Hepatocyte (in vitro differentiated cells): ENCODE measurements at regions not wholly inside any gene's neighbourhood (a gene's known extent, or its start where the extent isn't known, plus 50 kb on each side); places are given as distances from the start of the nearest gene placed in this dataset.
A peak's percentile ranks its signal among the peaks of the same experiment; 100 is the strongest.
"Not testable (repeated sequence)": the region's sequence is repeated elsewhere in the genome, so short reads cannot be mapped to it uniquely, and the experiment has no call there.

ENCODE experiments used
- DNase-seq: peaks from one replicate; pipeline ENCODE4 v3.0.0-alpha.2; 2016; ENCODE audit warnings: low spot score
- H2AFZ ChIP-seq: fragments of 200-600 bp; sonication (generic); 2 replicates; pipeline ENCODE4 v1.6.0; 2016; ENCODE audit warnings: antibody characterized with exemption, mild to moderate bottlenecking
- H3K27ac ChIP-seq: fragments of 200-600 bp; sonication (generic); 2 replicates; pipeline ENCODE4 v1.5.1; 2016; ENCODE audit warnings: mild to moderate bottlenecking
- H3K27me3 ChIP-seq: fragments of 200-600 bp; sonication (generic); 2 replicates; pipeline ENCODE4 v1.6.1; 2016
- H3K36me3 ChIP-seq: fragments of 200-600 bp; sonication (generic); replicated peaks from 2 replicates; pipeline ENCODE4 v1.5.1; 2016; ENCODE audit warnings: low read depth; ENCODE audit not compliant: insufficient read depth
- H3K4me1 ChIP-seq: fragments of 200-600 bp; sonication (generic); 2 replicates; pipeline ENCODE4 v1.5.1; 2016; ENCODE audit warnings: mild to moderate bottlenecking, moderate library complexity; ENCODE audit not compliant: insufficient read depth
- H3K4me2 ChIP-seq: fragments of 200-600 bp; sonication (generic); 2 replicates; pipeline ENCODE4 v1.6.0; 2016
- H3K4me3 ChIP-seq: fragments of 200-600 bp; sonication (generic); 2 replicates; pipeline ENCODE4 v1.5.1; 2016; ENCODE audit warnings: mild to moderate bottlenecking
- H3K79me2 ChIP-seq: fragments of 200-600 bp; sonication (generic); 2 replicates; pipeline ENCODE4 v1.6.0; 2017; ENCODE audit warnings: mild to moderate bottlenecking
- H3K9me2 ChIP-seq: fragments of 200-600 bp; sonication (generic); replicated peaks from 2 replicates; pipeline ENCODE4 v1.6.0; 2017; ENCODE audit warnings: mild to moderate bottlenecking; ENCODE audit not compliant: insufficient read depth
- H3K9me3 ChIP-seq: fragments of 200-600 bp; sonication (generic); 2 replicates; pipeline ENCODE4 v1.5.1; 2016; ENCODE audit warnings: low read depth, mild to moderate bottlenecking
- H4K20me1 ChIP-seq: fragments of 200-600 bp; sonication (generic); 2 replicates; pipeline ENCODE4 v1.6.0; 2016; ENCODE audit warnings: mild to moderate bottlenecking; ENCODE audit not compliant: insufficient read depth, poor library complexity, severe bottlenecking
- EZH2 ChIP-seq: fragments of 200-600 bp; sonication (generic); IDR thresholded peaks from 2 replicates; pipeline ENCODE4 v1.6.1; 2016; ENCODE audit warnings: antibody characterized with exemption, mild to moderate bottlenecking, borderline replicate concordance
- EZH2phosphoT487 ChIP-seq: fragments of 200-600 bp; sonication (generic); IDR thresholded peaks from one replicate; pipeline ENCODE4 v1.6.1; 2018; ENCODE audit warnings: antibody characterized with exemption, mild to moderate bottlenecking, low read depth, moderate library complexity; ENCODE audit not compliant: unreplicated experiment, severe bottlenecking
- WGBS: methylation state at CpG from one replicate; pipeline ENCODE4 v1.1.6; 2016; ENCODE audit warnings: low lambda C conversion rate; ENCODE audit errors: missing lambda C conversion rate; 5-methylcytosine and 5-hydroxymethylcytosine counted together
- TF ChIP-seq, protein P1 (sequence below): fragments of 200-600 bp; sonication (generic); IDR thresholded peaks from 2 replicates; pipeline ENCODE4 v1.5.1; 2016; ENCODE audit warnings: antibody characterized with exemption, mild to moderate bottlenecking; ENCODE audit not compliant: poor library complexity

DNA sequence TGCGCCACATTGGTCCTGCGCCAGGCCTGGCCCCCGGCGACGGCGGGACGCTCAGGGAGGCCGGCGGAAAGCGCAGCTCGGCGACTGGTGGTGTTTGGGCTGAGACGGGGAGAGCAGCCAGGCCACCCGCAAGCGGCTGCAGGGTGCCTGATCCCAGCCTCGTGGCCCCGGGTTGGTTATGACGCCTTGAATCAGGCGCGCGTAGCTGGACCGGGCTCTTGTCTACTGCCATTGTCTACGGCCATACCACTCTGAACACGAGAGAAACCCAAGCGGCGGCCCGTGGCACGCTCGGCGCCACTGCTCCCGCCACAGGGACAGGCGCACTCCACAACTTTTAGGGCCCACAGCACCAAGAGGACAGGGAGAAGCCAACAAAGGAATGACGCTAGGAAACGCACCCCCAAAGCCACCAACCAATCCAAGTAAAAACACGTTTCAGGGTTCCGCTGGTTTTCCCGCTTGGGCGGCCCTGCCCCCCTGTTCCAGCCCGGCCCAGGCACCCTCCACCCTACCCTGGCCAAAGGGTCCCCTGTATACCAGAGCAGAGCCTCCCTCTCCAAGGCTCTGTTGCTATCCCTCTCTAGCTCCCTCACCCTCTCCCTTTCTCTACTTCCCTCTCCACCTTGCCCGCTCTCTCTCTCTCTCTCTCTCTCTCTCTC, 1849.3 kb upstream of the DEFB115 start:
- Histone ChIP-seq H3K79me2 (no peaks in the 10 kb centered on the region), H3K4me3 (no peak overlapping the region)
- 84% methylated on average over 33 of the region's 40 CpGs for WGBS

DNA sequence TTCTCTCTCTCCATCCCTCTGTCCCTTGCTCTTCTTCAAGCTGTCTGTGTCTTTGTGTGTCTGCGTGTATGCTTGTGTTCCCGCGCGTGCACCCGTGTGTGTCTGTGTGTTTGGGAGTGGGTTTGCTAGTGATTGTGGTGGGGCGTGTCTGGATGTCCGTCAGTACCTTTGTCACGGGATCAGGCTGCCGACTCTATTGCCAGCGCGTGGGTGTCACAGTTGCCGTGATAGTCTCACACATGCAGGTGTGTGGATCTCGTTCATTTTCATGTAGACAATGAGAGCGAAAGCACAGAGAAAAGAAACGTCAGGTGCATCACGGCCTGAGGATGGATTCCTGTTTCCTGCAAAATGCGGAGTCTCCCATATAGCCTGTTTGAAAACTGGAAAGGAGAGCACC, 1848.8 kb upstream of the DEFB115 start:
- not testable (repeated sequence) for H3K4me1 ChIP-seq, DNase-seq, H3K27ac ChIP-seq, H3K9me3 ChIP-seq, H3K4me3 ChIP-seq, H3K79me2 ChIP-seq, H2AFZ ChIP-seq, H3K4me2 ChIP-seq, H3K36me3 ChIP-seq, H3K9me2 ChIP-seq, H4K20me1 ChIP-seq, H3K27me3 ChIP-seq
- 74% methylated on average over 17 of the region's 17 CpGs for WGBS

More for the DNA sequence above, 1849.3 kb upstream of the DEFB115 start:
- no peaks in the 10 kb centered on the region for H3K36me3 ChIP-seq
- TF ChIP-seq, protein P1, sequence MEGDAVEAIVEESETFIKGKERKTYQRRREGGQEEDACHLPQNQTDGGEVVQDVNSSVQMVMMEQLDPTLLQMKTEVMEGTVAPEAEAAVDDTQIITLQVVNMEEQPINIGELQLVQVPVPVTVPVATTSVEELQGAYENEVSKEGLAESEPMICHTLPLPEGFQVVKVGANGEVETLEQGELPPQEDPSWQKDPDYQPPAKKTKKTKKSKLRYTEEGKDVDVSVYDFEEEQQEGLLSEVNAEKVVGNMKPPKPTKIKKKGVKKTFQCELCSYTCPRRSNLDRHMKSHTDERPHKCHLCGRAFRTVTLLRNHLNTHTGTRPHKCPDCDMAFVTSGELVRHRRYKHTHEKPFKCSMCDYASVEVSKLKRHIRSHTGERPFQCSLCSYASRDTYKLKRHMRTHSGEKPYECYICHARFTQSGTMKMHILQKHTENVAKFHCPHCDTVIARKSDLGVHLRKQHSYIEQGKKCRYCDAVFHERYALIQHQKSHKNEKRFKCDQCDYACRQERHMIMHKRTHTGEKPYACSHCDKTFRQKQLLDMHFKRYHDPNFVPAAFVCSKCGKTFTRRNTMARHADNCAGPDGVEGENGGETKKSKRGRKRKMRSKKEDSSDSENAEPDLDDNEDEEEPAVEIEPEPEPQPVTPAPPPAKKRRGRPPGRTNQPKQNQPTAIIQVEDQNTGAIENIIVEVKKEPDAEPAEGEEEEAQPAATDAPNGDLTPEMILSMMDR, result no peak
- TF ChIP-seq EZH2, result no peak
- TF ChIP-seq EZH2phosphoT487, result no peak
- H3K9me3 ChIP-seq, result no peaks in the 10 kb centered on the region
- H2AFZ ChIP-seq, result no peak overlapping the region
- DNase-seq, result peak; percentile 11
- no peaks in the 10 kb centered on the region for H3K4me1 ChIP-seq
- no peak overlapping the region for H3K4me2 ChIP-seq
- H3K27ac ChIP-seq, result no peak overlapping the region
- H4K20me1 ChIP-seq, result no peaks in the 10 kb centered on the region
- H3K9me2 ChIP-seq, result no peaks in the 10 kb centered on the region
- no peaks in the 10 kb centered on the region for H3K27me3 ChIP-seq

DNA sequence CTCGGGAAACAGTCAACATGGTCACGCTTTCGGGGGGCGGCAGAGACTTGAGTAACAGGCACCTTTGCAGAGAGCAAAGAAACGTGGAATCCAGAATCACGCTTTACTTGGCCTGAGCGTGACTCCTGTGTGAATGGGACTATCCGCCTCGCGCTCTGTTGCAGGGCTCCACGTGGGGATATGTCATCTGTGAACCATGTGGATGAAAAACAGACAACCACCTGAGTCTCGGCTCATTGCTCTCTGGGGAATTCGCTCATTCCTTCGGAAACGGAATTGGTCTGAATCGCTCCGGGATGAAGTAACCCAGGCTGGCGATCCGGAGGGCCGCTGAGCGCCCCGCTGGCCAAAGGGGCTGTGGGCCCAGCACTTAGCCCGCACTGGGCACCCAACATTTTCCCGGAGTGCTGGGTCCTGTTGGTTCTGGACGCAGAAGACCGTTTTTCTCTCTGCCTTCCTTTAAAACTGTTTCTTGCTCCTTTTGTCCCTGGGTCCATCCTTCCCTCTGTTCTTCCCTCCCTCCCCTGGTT, 1848.2 kb upstream of the DEFB115 start:
- not testable (repeated sequence) for DNase-seq, H3K4me2 ChIP-seq, H3K27ac ChIP-seq, H4K20me1 ChIP-seq, H3K36me3 ChIP-seq, H3K4me1 ChIP-seq, H3K9me2 ChIP-seq, H3K9me3 ChIP-seq, H3K27me3 ChIP-seq, H2AFZ ChIP-seq, H3K4me3 ChIP-seq, H3K79me2 ChIP-seq
- WGBS, result 75% methylated on average over 26 of the region's 26 CpGs

DNA sequence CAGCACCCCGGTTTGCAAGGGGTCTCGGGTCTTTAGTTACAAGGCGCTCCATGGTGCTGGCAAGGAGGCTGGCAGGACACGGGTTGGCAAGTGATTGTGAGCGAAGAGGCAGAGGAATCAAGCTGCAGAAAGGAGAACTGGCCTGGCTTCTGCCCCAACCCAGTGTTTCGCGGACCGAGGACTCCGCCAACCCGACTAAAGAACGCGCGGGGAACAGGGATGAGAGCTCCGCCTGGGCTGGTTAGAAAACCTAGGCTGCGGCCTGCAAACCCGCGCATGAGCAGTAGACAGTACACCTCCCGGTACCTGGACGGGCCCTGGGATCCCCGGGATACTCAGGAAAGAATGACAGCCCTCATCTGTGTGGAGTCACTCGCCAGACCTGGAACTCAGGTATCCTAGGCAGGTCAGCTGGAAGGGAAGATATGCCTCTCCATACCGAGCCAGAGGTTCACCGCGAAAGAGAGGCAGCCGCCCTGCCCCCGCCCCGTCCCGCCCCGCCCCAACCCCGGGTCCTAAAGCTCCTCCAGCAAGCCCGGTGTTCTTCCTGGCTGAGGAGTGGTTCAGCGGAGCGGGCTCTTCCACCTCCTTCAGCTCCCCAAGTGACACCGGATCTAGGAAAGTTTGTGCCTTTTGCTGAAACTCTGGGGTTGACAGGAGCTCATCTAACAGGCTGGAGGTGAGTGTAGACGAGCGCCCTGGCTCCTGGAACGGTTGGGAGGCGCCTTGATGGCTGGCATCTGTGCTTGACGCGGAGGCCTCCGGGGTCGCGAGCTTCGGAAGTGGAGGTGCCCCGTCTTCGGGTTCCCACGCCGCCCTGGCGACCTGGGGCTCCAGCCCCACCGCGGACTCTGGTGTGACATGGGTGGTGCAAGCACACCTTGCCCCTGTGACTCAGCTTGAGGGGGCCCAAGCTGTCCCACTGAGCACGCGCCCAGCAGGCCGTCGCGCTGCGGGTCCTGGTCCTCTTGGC, 1847.3 kb upstream of the DEFB115 start:
- WGBS, result 66% methylated on average over 55 of the region's 57 CpGs
- no peaks in the 10 kb centered on the region for H3K9me2 ChIP-seq

More for the DNA sequence above, 1847.3 kb upstream of the DEFB115 start:
- no peak overlapping the region for H3K27ac ChIP-seq
- no peak overlapping the region for H2AFZ ChIP-seq
- H3K4me2 ChIP-seq, result no peak overlapping the region
- H3K4me3 ChIP-seq, result no peak overlapping the region
- H4K20me1 ChIP-seq, result no peaks in the 10 kb centered on the region
- no peaks in the 10 kb centered on the region for H3K79me2 ChIP-seq
- no peaks in the 10 kb centered on the region for H3K9me3 ChIP-seq
- H3K4me1 ChIP-seq, result no peaks in the 10 kb centered on the region
- H3K27me3 ChIP-seq, result no peaks in the 10 kb centered on the region
- no peak for DNase-seq
- H3K36me3 ChIP-seq, result no peaks in the 10 kb centered on the region
- no peak for TF ChIP-seq EZH2phosphoT487
- TF ChIP-seq, protein P1, result no peak
- no peak for TF ChIP-seq EZH2
